NCI-H345 treated with DMSO at 0.1 percent for 48 hours (cell line): ENCODE measurements at regions not wholly inside any gene's neighbourhood (a gene's known extent, or its start where the extent isn't known, plus 50 kb on each side); places are given as distances from the start of the nearest gene placed in this dataset.

ENCODE experiments used
- DNase-seq: peaks from one replicate; lab custom pipeline; 2025; ENCODE audit not compliant: unreplicated experiment; lab: John Stamatoyannopoulos, UW

- no peak for DNase-seq
Measured at GRCh38 chr7:125406111-125406510, 476.5 kb upstream of the POT1 start.

DNA sequence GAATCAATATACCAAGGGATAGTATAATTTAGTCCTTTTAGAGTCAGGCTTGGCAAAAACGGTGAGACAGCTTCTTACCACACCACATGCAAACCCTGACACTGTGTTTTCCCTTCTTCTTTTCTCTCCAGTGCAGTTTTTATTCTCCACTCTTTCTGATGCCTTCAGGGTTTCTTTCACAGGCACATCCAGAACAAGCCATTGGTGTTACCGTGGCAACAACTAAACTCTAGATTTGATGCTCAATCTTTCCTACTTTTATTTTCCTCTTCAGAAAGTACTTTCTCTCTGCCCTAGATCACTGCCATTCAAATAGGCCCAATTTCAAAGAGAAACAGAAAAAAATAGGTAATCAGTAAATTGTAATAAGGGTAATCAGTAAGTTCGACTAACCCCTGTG, 469.8 kb upstream of the POT1 start:
- no peak for DNase-seq

GRCh38 chr7:125396466-125397151, 467.0 kb upstream of the POT1 start:
- no peak for DNase-seq

- DNase-seq, result no peak
Measured at GRCh38 chr7:125391921-125392320, 462.3 kb upstream of the POT1 start.

DNA sequence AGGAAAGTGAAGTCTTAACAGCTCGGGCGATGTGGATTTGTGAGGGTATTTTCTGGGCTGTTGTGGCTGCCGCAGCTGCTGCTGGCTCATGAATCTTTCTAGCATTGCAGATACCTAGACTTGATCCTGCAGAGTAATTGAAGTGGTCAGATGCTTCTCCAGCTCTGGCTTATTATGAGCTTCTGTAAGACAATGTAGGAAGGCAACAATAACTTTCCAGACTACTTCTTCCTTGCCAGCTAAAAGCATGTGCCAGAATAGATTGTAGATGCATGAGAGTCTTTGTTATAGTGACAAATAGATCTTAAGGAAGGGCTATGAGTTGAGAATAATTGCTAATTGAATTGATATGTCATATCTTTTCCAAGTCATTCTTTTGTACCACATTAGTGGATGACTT, 461.4 kb upstream of the POT1 start:
- no peak for DNase-seq

- DNase-seq, result no peak
Measured at GRCh38 chr7:125386211-125386610, 456.6 kb upstream of the POT1 start.

DNA sequence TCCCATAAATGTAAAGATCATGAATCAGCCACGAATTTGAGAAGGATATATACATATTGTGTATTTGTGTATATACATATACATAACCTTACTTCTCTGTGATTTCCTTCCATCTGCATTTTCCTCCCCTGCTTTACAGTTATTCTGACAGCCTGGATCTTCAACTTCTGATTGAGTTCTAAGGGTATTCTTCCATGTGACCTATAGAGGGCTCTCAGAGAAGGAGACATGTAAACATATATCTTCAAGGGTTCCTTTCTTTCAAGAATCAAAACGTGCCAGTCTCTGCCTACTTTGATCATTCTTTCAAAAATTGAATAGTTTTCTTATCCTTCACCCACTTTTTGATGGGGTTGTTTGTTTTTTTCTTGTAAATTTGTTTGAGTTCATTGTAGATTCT, 453.7 kb upstream of the POT1 start:
- no peak for DNase-seq

- no peak for DNase-seq
Measured at GRCh38 chr7:125382401-125382800, 452.8 kb upstream of the POT1 start.

DNA sequence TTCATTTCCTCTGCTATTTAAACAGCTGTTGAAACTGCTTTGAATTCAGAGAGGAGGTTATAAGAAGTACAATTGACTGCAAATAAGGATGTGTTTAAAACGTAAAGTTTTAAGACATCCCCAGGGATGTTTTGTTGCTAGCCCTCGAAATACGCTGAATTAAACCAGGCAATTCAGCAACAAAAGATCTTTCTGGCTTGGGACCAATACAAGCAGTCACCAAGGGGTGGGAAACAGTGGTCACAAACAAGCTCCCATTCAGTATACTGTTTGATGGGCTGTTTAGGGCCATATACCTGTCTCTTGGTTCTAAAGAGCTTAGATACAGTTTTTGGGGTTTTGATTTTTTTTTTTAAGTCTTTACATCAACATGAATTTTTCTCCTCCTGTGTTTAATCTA, 446.3 kb upstream of the POT1 start:
- peak; percentile 78 for DNase-seq

DNA sequence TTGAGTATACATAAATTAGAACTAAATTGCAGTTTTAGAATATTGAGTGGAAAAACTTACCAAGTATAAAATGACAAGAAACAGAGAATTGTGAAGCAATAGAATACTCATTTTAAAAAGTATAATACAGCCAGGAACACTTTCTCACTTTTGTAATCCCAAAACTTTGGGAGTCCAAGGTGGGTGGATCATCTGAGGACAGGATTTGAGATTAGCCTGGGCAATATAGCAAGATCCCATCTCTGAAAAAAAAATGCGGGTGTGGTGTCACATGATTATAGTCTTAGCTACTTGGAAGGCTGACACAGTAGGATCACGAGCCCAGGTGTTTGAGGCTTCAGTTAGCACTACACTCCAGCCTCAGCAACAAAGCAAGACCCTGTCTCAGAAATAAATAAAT, 440.9 kb upstream of the POT1 start:
- no peak for DNase-seq

DNA sequence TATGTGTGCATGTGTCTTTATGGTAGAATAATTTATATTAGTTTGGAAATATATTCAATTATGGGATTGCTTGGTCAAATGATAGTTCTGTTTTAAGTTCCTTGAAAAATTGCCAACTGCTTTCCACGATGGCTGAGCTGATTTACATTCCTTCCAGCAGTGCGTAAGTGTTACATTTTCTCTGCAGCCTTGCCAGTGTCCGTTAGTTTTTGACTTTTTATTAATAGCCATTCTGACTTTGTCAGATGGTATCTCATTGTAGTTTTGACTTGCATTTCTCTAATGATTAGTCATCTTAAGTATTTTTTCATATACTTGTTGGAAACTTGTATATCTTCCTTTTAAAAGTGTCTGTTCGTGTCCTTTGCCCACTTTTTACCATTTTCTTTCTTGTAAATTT, 434.2 kb upstream of the POT1 start:
- DNase-seq, result no peak

DNA sequence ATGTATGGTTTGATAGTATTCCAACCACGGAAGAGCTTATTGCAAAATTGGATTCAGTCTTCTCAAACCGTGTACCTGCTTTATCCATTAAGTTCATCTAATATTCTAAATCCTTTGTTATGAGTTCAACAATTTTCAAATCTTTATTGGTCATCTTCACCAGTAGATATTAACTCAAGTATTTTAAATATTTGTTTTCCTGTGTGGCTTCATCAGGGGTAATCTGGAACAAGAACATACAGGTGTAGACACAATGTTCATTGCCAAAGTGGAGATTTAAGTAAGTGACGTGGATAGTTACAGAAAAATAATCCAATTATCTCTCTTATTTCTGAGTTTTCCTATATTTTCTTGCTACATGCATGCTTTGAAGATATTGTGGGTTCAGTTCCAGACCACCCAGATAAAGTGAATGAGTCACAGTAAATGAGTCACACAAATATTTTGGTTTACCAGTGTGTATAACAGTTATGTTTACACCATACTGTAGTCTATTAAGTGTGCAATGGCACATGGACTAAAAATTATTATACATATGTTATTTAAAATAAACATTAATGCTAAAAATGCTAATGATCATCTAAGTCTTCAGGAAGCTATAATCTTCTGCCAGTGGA, 429.0 kb upstream of the POT1 start:
- DNase-seq, result no peak

DNA sequence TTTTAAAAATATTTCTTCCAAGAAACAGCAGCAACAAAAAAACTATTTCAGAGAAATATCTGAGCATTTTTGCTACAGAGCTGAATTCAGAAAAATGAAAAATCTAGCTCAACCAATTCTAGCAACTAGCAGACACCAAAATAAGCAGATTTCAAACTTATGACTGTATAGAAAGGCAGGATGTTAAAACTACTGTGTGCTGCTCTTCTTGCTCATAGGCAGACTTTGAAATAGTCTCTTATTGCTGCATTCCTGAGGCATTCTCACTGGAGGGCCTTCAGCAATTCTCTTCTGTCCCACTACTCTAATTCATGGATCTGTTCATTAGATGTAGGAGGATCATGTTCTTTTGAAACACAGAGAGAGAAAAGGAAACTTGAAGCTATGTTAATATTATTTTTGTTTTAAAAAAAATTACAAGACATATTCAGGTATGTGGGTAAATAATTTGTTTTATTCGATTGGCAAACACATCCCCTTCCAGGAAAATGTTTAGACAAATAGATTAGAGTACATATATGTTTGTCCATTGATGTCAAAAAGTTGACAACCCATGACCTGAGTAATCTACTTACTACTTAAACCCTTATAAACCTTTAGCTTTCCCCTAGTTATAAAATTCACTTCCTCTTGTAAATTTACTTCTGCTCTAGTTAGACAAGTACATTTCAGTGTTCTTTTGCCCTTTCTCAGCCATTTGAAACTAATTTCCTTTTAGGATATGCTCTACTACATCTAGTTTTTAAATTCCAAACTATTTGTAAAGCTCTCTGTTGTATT, 428.2 kb upstream of the POT1 start:
- DNase-seq, result no peak

DNA sequence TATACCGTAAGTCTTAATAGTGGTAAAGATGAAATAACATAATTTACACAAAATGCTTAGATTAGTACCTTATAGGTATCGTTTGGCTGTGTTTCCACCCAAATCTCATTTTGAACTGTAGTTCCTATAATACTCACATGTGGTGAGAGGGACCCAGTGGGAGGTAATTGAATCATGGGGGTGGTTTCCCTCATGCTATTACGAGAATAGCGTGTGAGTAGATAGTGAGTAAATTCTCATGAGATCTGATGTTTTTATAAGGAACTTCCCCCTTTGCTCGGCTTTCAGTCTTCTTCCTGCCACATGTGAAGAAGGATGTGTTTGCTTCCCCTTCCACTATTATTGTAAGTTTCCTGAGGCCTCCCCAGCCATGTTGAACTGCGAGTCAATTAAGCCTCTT, 426.3 kb upstream of the POT1 start:
- no peak for DNase-seq

DNA sequence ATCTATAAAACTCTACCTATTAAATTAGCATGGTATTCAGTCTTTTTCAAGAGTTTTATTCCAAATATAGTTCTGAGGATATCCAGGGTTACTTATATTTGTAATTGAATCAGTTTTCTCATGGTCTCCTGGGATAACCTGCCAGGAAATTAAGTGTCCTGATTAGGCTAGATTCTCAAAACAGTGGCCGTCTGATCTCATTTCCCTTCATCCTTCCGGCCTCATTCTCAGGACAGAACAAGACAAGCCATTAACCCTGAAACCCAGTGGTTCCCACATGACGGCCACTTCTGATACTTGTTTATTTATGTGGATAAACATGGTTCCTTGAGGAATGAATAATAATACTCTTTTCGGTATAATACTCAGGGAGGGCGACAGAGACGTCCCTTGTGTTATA, 417.6 kb upstream of the POT1 start:
- no peak for DNase-seq

DNA sequence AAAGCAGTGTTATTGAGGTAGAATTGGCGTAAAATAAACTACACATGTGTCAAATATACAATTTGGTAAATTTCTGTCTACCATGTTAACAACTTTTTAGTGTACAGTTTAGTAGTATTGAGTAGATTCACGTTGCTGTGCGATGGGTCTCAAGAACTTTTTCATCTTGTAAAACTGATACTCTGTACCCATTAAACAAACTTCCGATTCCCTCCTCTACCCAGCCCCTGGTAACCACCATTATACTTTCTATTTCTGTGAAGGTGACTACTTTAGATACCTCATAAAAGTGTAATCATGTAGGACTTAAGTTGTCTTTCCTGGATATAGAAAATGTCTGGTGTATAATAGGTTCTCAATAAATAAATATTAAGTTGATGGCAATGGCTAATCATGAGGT, 408.5 kb upstream of the POT1 start:
- DNase-seq, result no peak

- DNase-seq, result no peak
Measured at GRCh38 chr7:125336326-125336725, 406.7 kb upstream of the POT1 start.

DNA sequence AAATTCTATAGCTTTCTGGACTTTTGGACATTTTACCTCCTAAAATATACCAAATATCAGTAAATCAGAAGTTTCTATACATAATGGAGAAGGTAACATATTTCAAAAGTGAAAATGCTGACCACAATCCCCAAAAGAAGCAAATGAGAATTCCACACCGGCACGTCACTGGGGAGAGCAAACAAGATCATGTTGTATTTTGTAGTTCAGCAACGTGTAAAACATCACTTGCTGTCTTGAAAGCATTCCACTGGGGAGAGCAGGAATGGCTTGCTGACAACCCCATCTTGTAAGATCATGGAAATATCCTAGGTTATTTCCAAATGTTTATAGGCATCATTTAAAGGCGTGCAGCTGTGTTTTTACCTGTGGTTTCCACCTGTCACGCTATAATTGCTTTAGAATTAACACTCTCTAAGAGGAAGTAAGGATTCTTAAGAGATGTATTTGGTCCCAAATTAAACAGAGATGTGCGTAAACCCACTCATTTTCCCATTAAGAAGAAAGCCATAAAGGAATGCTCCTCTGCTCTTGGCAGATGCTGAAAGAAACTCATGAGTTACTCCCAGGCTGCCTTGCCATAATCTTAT, 397.1 kb upstream of the POT1 start:
- no peak for DNase-seq

DNA sequence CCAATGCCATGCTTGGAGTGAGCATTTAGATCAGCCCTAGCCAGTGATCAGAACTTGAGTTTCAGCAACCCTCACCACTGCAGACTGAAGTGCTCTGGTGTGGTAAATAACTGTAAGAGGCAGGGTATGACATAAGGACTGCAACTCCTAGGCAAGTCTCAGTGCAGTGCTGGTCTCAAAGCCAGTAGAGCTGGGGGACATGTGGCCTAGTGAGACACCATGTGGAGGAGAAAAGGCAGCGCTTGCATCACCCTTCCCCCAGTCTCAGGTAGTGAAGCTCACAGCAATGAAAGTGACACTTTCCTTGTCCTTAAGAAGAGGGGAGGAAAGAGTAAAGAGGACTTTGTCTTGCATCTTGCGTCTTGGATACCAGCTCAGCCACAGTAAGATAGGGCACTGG, 386.8 kb upstream of the POT1 start:
- DNase-seq, result peak; percentile 6

DNA sequence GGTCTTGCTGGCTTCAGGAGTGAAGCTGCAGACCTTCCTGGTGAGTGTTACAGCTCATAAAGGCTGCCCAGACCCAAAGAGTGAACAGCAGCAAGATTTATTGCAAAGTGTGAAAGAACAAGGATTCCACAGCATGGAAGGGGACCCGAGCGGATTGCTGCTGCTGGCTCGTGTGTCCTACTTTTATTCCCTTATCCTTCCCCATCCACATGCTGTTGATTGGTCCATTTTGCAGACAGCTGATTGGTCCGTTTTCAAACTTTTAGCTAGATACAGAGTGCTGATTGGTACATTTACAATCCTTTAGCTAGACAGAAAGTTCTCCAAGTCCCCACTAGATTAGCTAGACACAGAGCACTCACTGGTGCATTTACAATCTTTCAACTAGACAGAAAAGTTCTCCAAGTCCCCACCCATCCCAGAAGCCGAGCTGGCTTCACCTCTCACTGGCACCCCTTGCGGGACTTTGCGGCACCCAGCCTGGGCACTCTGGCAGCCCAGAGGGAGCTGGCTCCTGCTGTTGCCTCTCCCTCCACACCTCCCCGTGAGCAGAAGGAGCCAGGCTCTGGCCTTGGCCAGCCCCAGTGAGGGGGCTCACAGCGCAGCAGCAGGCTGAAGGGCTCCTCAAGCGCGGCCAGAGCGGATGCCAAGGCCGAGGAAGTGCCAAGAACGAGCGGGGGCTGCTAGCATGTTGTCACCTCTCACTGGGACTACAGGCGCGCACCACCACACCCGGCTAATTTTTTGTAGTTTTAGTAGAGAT, 369.6 kb upstream of the POT1 start:
- DNase-seq, result no peak

GRCh38 chr7:125279961-125280360, 350.3 kb upstream of the POT1 start:
- no peak for DNase-seq
